Sigmoid colon (tissue), 4 donors: ENCODE measurements at regions not wholly inside any gene's neighbourhood (a gene's known extent, or its start where the extent isn't known, plus 50 kb on each side); places are given as distances from the start of the nearest gene placed in this dataset.
"Not testable (repeated sequence)": the region's sequence is repeated elsewhere in the genome, so short reads cannot be mapped to it uniquely, and the experiment has no call there.

Source experiments
- EP300 ChIP-seq, 4 donors: sonication (generic); formaldehyde crosslinking; IDR thresholded peaks; one replicate each; pipeline ENCODE4 v1.6.1; 2017; ENCODE audit warnings: antibody characterized with exemption in 4 of 4
- POLR2A ChIP-seq, 2 donors: fragments of 450-650 bp; IDR thresholded peaks; one replicate each; pipeline ENCODE4 v1.6.1; 2016; ENCODE audit warnings: antibody characterized with exemption in 2 of 2, mild to moderate bottlenecking in 2 of 2, moderate library complexity in 2 of 2
- POLR2AphosphoS5 ChIP-seq, 4 donors: sonication (generic); formaldehyde crosslinking; IDR thresholded peaks; one replicate each; pipeline ENCODE4 v1.6.1; 2017; ENCODE audit warnings: antibody characterized with exemption in 4 of 4

GRCh38 chr6:69560597-69560996 lies 236.2 kb downstream of the LMBRD1 start:
- not testable (repeated sequence) for TF ChIP-seq EP300, POLR2A, POLR2AphosphoS5 (IDR thresholded peaks at IDR 0.05)
